Ectodermal cell (in vitro differentiated cells): ENCODE measurements at regions not wholly inside any gene's neighbourhood (a gene's known extent, or its start where the extent isn't known, plus 50 kb on each side); places are given as distances from the start of the nearest gene placed in this dataset.
"Not testable (repeated sequence)": the region's sequence is repeated elsewhere in the genome, so short reads cannot be mapped to it uniquely, and the experiment has no call there.

ENCODE experiments used
- H3K27ac ChIP-seq: 2 replicates; pipeline ENCODE4 v1.7.0; 2013; ENCODE audit warnings: mild to moderate bottlenecking, low read depth, low read length; ENCODE audit not compliant: insufficient read depth, poor library complexity, severe bottlenecking
- H3K27me3 ChIP-seq: 2 replicates; pipeline ENCODE4 v1.7.0; 2013; ENCODE audit warnings: mild to moderate bottlenecking, low read length; ENCODE audit not compliant: insufficient read depth, control insufficient read depth, poor library complexity, severe bottlenecking
- H3K36me3 ChIP-seq: one replicate; pipeline ENCODE4 v1.7.0; 2013; ENCODE audit warnings: low read length; ENCODE audit not compliant: control insufficient read depth, insufficient read depth
- H3K4me1 ChIP-seq: one replicate; pipeline ENCODE4 v1.7.0; 2013; ENCODE audit warnings: low read length; ENCODE audit not compliant: control insufficient read depth, insufficient read depth
- H3K4me3 ChIP-seq: 2 replicates; pipeline ENCODE4 v1.7.0; 2013; ENCODE audit warnings: low read depth, low read length, control low read depth; ENCODE audit not compliant: insufficient read depth
- H3K9me3 ChIP-seq: 2 replicates; pipeline ENCODE4 v1.7.0; 2013; ENCODE audit warnings: mild to moderate bottlenecking, low read length, moderate library complexity; ENCODE audit not compliant: control insufficient read depth
- WGBS, 2 experiments: methylation state at CpG; one replicate each; pipeline ENCODE4 v1.1.7; 2013; ENCODE audit warnings: missing lambda C conversion rate in 2 of 2; 5-methylcytosine and 5-hydroxymethylcytosine counted together

- no peaks in the 10 kb centered on the region for H3K27me3 ChIP-seq
- WGBS, 2 experiments, result 89 to 100% methylated on average over 2 of the region's 2 CpGs
- no peak overlapping the region for H3K27ac ChIP-seq
- no peaks in the 10 kb centered on the region for H3K4me1 ChIP-seq
- H3K36me3 ChIP-seq, result no peaks in the 10 kb centered on the region
- H3K4me3 ChIP-seq, result no peak overlapping the region
- H3K9me3 ChIP-seq, result no peaks in the 10 kb centered on the region
Observed at GRCh38 chr6:140463312-140463710, 1088.9 kb upstream of the CITED2 start.

GRCh38 chr6:140462453-140463311 is 1088.2 kb upstream of the CITED2 start:
- H3K9me3 ChIP-seq, result no peaks in the 10 kb centered on the region
- no peaks in the 10 kb centered on the region for H3K4me1 ChIP-seq
- H3K27ac ChIP-seq, result no peak overlapping the region
- H3K4me3 ChIP-seq, result no peak overlapping the region
- no peaks in the 10 kb centered on the region for H3K36me3 ChIP-seq
- 87 to 92% methylated on average over 2 to 3 of the region's 3 CpGs for WGBS, 2 experiments
- H3K27me3 ChIP-seq, result no peaks in the 10 kb centered on the region

GRCh38 chr6:140462076-140462452 is 1087.6 kb upstream of the CITED2 start:
- no peak overlapping the region for H3K4me3 ChIP-seq
- H3K4me1 ChIP-seq, result no peaks in the 10 kb centered on the region
- no peaks in the 10 kb centered on the region for H3K27me3 ChIP-seq
- no peaks in the 10 kb centered on the region for H3K9me3 ChIP-seq
- H3K27ac ChIP-seq, result no peak overlapping the region
- no peaks in the 10 kb centered on the region for H3K36me3 ChIP-seq

GRCh38 chr6:140460267-140460666 is 1085.8 kb upstream of the CITED2 start:
- no peaks in the 10 kb centered on the region for H3K36me3 ChIP-seq
- H3K4me1 ChIP-seq, result no peaks in the 10 kb centered on the region
- H3K27ac ChIP-seq, result no peak overlapping the region
- WGBS, 2 experiments, result 82 to 85% methylated on average over 1 of the region's 1 CpG
- no peaks in the 10 kb centered on the region for H3K9me3 ChIP-seq
- H3K4me3 ChIP-seq, result no peak overlapping the region
- no peaks in the 10 kb centered on the region for H3K27me3 ChIP-seq

- Histone ChIP-seq H3K4me3 (no peak overlapping the region), H3K4me1 (no peaks in the 10 kb centered on the region), H3K36me3 (no peaks in the 10 kb centered on the region), H3K9me3 (no peaks in the 10 kb centered on the region), H3K27ac (no peak overlapping the region), H3K27me3 (no peaks in the 10 kb centered on the region)
- 89 to 93% methylated on average over 2 of the region's 2 CpGs for WGBS, 2 experiments
Observed at GRCh38 chr6:140459209-140459608, 1084.8 kb upstream of the CITED2 start.

GRCh38 chr6:140446241-140446640 is 1071.8 kb upstream of the CITED2 start:
- H3K4me3 ChIP-seq, result no peak overlapping the region
- H3K27ac ChIP-seq, result no peak overlapping the region
- H3K27me3 ChIP-seq, result no peaks in the 10 kb centered on the region
- no peaks in the 10 kb centered on the region for H3K36me3 ChIP-seq
- peaks cover 10% of the 10 kb centered on the region for H3K4me1 ChIP-seq
- H3K9me3 ChIP-seq, result no peaks in the 10 kb centered on the region

GRCh38 chr6:140445474-140446004 is 1071.1 kb upstream of the CITED2 start:
- Histone ChIP-seq H3K27me3 (no peaks in the 10 kb centered on the region), H3K9me3 (no peaks in the 10 kb centered on the region), H3K27ac (no peak overlapping the region), H3K4me3 (no peak overlapping the region), H3K4me1 (peaks cover 17% of the 10 kb centered on the region), H3K36me3 (no peaks in the 10 kb centered on the region)
- WGBS, 2 experiments, result 77 to 80% methylated on average over 3 of the region's 3 CpGs

GRCh38 chr6:140443112-140443511 is 1068.7 kb upstream of the CITED2 start:
- 93 to 99% methylated on average over 4 to 6 of the region's 7 CpGs for WGBS, 2 experiments
- not testable (repeated sequence) for H3K27ac ChIP-seq, H3K36me3 ChIP-seq, H3K9me3 ChIP-seq, H3K27me3 ChIP-seq, H3K4me3 ChIP-seq
- peaks cover 23% of the 10 kb centered on the region for H3K4me1 ChIP-seq

GRCh38 chr6:140441256-140441655 is 1066.8 kb upstream of the CITED2 start:
- Histone ChIP-seq H3K4me3 (no peak overlapping the region), H3K4me1 (peaks cover 22% of the 10 kb centered on the region), H3K27ac (no peak overlapping the region), H3K9me3 (no peaks in the 10 kb centered on the region), H3K36me3 (no peaks in the 10 kb centered on the region), H3K27me3 (no peaks in the 10 kb centered on the region)
- WGBS, 2 experiments, result 69 to 70% methylated on average over 6 of the region's 6 CpGs

- H3K36me3 ChIP-seq, result no peaks in the 10 kb centered on the region
- no peaks in the 10 kb centered on the region for H3K9me3 ChIP-seq
- WGBS, 2 experiments, result 30 to 55% methylated on average over 1 to 2 of the region's 2 CpGs
- no peaks in the 10 kb centered on the region for H3K27me3 ChIP-seq
- peaks cover 14% of the 10 kb centered on the region for H3K4me1 ChIP-seq
- H3K4me3 ChIP-seq, result no peak overlapping the region
- no peak overlapping the region for H3K27ac ChIP-seq
Observed at GRCh38 chr6:140440223-140440835, 1065.9 kb upstream of the CITED2 start.
